ENCODE measurements at regions not wholly inside any gene's neighbourhood (a gene's known extent, or its start where the extent isn't known, plus 50 kb on each side); places are given as distances from the start of the nearest gene placed in this dataset.

DNA sequence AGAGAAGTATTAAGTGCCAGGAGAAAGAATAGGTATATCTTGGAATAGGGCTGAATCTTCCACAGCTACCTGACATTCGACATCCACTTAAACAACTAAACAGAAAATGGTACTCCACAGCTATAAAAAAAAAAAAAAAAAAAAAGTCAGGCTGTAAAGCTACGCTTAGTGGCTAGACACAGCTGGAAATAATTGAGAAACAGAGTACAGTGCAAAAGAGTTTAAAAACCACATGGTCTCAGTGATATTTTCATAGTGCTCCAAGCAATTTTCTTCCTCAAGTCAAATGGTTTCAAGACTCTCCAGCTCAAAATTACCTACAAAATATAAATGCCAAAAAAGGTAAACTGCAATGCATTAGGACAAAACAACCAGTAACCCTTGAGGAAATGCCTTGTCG lies 607.1 kb downstream of the KCNJ2 start:
- Histone ChIP-seq H3K36me3 (ENCODE audit: control insufficient read depth, insufficient read depth, low read length) (no peaks in the 10 kb centered on the region), H3K27me3 (replicated peaks; ENCODE audit: control insufficient read depth, insufficient read depth, low read length) (no peaks in the 10 kb centered on the region), H3K4me3 (replicated peaks; ENCODE audit: low read depth, low read length) (no peak overlapping the region)
- TF ChIP-seq, protein P1, sequence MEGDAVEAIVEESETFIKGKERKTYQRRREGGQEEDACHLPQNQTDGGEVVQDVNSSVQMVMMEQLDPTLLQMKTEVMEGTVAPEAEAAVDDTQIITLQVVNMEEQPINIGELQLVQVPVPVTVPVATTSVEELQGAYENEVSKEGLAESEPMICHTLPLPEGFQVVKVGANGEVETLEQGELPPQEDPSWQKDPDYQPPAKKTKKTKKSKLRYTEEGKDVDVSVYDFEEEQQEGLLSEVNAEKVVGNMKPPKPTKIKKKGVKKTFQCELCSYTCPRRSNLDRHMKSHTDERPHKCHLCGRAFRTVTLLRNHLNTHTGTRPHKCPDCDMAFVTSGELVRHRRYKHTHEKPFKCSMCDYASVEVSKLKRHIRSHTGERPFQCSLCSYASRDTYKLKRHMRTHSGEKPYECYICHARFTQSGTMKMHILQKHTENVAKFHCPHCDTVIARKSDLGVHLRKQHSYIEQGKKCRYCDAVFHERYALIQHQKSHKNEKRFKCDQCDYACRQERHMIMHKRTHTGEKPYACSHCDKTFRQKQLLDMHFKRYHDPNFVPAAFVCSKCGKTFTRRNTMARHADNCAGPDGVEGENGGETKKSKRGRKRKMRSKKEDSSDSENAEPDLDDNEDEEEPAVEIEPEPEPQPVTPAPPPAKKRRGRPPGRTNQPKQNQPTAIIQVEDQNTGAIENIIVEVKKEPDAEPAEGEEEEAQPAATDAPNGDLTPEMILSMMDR (IDR thresholded peaks at IDR 0.05; ENCODE audit: insufficient read depth, low read length, poor library complexity, severe bottlenecking) = no peak
- no peak for DNase-seq (ENCODE audit: extremely low read depth, insufficient read length)

DNA sequence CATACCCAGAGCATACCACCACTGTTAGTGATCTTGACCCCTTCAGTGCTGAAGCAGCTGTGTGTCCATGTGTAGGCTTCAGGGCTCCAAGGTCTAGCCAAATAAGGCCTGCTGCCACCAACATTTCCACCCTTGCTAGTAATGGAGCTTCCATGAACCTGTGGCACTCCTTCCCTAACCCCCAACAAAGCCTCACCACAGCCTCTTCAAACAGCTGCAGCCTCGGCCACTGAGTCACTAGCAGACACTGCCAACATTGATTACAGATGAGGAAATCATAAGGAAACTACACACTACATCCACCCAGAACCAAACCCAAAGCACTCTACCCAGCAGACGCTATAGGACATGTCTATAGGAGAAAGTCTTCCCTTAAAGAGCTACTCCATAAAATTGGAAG lies 610.7 kb downstream of the KCNJ2 start:
- no peak for DNase-seq (ENCODE audit: extremely low read depth, insufficient read length)
- no peaks in the 10 kb centered on the region for H3K27me3 ChIP-seq (replicated peaks; ENCODE audit: control insufficient read depth, insufficient read depth, low read length)
- H3K4me3 ChIP-seq (replicated peaks; ENCODE audit: low read depth, low read length) = no peak overlapping the region
- H3K36me3 ChIP-seq (ENCODE audit: control insufficient read depth, insufficient read depth, low read length) = no peaks in the 10 kb centered on the region
- TF ChIP-seq, protein P1 (IDR thresholded peaks at IDR 0.05; ENCODE audit: insufficient read depth, low read length, poor library complexity, severe bottlenecking) = no peak

DNA sequence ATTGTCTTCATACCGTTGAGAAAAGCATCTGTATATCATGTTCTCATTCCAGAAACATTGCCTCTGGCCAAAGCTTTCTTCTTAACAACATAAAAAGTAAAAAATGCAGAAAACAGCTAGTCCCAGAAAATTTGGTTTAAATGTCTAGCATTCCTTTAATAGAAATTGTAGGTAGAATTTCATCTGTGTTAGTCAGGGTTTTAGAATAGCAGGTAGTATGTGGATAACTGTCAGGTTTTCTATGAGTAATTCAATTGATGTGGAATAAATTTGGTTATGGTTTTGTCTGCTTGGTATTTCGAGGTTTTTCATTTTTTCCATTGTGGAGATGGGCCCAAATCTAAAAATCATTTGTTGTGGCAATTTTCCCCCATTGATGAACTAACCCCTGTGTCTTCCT lies 616.7 kb downstream of the KCNJ2 start:
- DNase-seq (ENCODE audit: extremely low read depth, insufficient read length) = no peak
- Histone ChIP-seq H3K36me3 (ENCODE audit: control insufficient read depth, insufficient read depth, low read length) (no peaks in the 10 kb centered on the region), H3K4me3 (replicated peaks; ENCODE audit: low read depth, low read length) (no peak overlapping the region), H3K27me3 (replicated peaks; ENCODE audit: control insufficient read depth, insufficient read depth, low read length) (no peaks in the 10 kb centered on the region)
- TF ChIP-seq, protein P1 (IDR thresholded peaks at IDR 0.05; ENCODE audit: insufficient read depth, low read length, poor library complexity, severe bottlenecking) = no peak

DNA sequence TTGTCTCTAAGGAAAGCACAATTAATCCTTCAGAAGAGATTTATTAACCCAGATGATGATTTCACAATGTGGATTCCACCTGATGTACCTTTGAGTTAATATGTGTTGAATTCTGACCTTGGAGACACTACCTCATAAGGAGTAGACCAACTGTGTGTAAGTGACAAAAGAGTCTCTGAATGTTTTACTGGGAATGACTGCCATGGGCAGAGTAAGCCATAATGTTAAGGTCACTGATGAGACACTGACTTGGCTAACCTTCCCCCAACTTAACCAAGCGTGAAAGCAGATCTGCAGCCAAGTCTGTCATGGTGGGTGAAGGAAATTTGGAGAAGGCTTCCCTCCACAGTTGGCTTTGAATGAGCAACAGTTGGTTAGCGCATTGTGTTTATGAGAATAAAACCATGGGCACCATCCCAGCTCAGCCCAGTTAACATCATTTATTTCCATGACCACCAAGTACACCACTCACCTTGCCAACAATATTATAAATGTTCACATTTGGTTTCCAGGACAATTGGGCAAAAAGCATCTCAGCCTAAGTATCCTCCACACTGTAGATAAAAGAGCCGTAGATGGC lies 618.5 kb downstream of the KCNJ2 start:
- Histone ChIP-seq H3K4me3 (replicated peaks; ENCODE audit: low read depth, low read length) (no peak overlapping the region), H3K27me3 (replicated peaks; ENCODE audit: control insufficient read depth, insufficient read depth, low read length) (no peaks in the 10 kb centered on the region), H3K36me3 (ENCODE audit: control insufficient read depth, insufficient read depth, low read length) (no peaks in the 10 kb centered on the region)
- DNase-seq (ENCODE audit: extremely low read depth, insufficient read length) = no peak
- TF ChIP-seq, protein P1 (IDR thresholded peaks at IDR 0.05; ENCODE audit: insufficient read depth, low read length, poor library complexity, severe bottlenecking) = no peak

DNA sequence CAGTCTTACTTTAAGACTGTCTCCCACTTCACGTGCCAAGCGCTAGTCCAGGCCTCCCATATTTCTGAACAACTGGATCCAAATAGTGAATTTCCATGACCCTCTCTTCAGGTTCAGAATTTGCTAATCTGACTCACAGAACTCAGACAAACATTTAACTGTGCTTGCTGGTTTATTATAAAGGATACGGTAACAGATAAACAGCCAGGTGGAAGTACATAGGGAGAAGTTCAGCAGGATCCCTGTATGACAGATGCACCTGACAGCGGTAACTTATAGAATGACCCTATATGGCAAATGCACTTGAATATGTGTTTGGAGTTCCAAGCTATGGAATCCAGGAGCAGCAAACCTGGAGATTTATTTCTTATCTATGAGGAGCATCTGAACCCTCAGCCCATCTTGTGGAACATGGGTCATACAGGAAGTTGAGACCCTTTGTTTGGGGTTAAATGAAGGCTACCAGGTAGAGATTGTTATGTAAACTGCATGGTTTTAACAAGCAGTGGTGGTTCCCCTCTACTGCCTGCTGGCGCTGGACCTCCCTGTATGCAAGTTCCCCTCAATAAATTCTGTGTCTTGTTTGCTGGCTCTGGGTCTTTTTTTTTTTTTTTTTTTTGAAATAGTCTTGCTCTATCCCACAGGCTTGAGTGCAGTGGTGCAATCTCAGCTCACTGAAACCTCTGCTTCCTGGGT lies 622.6 kb downstream of the KCNJ2 start:
- no peaks in the 10 kb centered on the region for H3K36me3 ChIP-seq (ENCODE audit: control insufficient read depth, insufficient read depth, low read length)
- H3K4me3 ChIP-seq (replicated peaks; ENCODE audit: low read depth, low read length) = no peak overlapping the region
- no peak for DNase-seq (ENCODE audit: extremely low read depth, insufficient read length)
- H3K27me3 ChIP-seq (replicated peaks; ENCODE audit: control insufficient read depth, insufficient read depth, low read length) = no peaks in the 10 kb centered on the region
- TF ChIP-seq, protein P1 (IDR thresholded peaks at IDR 0.05; ENCODE audit: insufficient read depth, low read length, poor library complexity, severe bottlenecking) = no peak

Measured in GM06990 (cell line).